Panc1 (cell line): ENCODE measurements at regions not wholly inside any gene's neighbourhood (a gene's known extent, or its start where the extent isn't known, plus 50 kb on each side); places are given as distances from the start of the nearest gene placed in this dataset.

ENCODE experiments used
- ATAC-seq: fragments of 200-7000 bp; cut with Tn5 transposase; 2 replicates; pipeline ENCODE4 v1.9.1; 2020; ENCODE audit warnings: mild to moderate bottlenecking, moderate library complexity
- BruUV-seq: library from RNA; stranded (reverse); fragments of 400-500 nt; replicated peaks from 2 replicates; lab custom pipeline; 2021; lab: Mats Ljungman, UMichigan
- CTCF ChIA-PET: fragments of 300-600 bp; sonication (Branson Sonifier 250); formaldehyde crosslinking; loops from one replicate; lab custom pipeline; 2022; ENCODE audit warnings: antibody characterized with exemption; lab: Charles Lee
- POLR2A ChIA-PET: fragments of 300-600 bp; sonication (Branson Sonifier 250); formaldehyde crosslinking; loops from one replicate; lab custom pipeline; 2022; ENCODE audit warnings: antibody characterized with exemption; lab: Charles Lee
- DNase-seq: peaks from one replicate; pipeline ENCODE4 v3.0.0-alpha.2; 2010; ENCODE audit warnings: low read depth, low spot score
- H3K27ac ChIP-seq: 2 replicates; pipeline ENCODE4 v1.5.1; 2011; ENCODE audit warnings: mild to moderate bottlenecking, low read length, inconsistent platforms
- H3K27me3 ChIP-seq: fragments of 200-500 bp; sonication (Bioruptor generic); 2 replicates; pipeline ENCODE4 v1.6.0; 2014; ENCODE audit warnings: low read length, inconsistent platforms; ENCODE audit not compliant: control insufficient read depth, insufficient read depth
- H3K36me3 ChIP-seq: fragments of 200-500 bp; sonication (Bioruptor generic); 2 replicates; pipeline ENCODE4 v1.5.1; 2014; ENCODE audit warnings: inconsistent platforms, mild to moderate bottlenecking, low read length, moderate library complexity; ENCODE audit not compliant: control insufficient read depth, insufficient read depth
- H3K4me1 ChIP-seq: 2 replicates; pipeline ENCODE4 v1.5.1; 2011; ENCODE audit warnings: inconsistent platforms, mild to moderate bottlenecking, low read length, moderate library complexity; ENCODE audit not compliant: control insufficient read depth, insufficient read depth
- H3K4me3 ChIP-seq, 2 experiments: 2 replicates each; pipeline ENCODE4 v1.5.1; 2011 to 2012; ENCODE audit warnings: low read depth in 2 of 2, low read length in 2 of 2, mild to moderate bottlenecking in 2 of 2, inconsistent platforms in 1 of 2, moderate library complexity in 1 of 2
- H3K9me3 ChIP-seq: fragments of 200-500 bp; sonication (Bioruptor generic); 2 replicates; pipeline ENCODE4 v1.5.1; 2014; ENCODE audit warnings: low read depth, mild to moderate bottlenecking, inconsistent platforms, low read length, moderate library complexity; ENCODE audit not compliant: control insufficient read depth, insufficient read depth
- CTCF ChIP-seq: fragments of 450-650 bp; IDR thresholded peaks from 2 replicates; pipeline ENCODE4 v1.5.1; 2017; ENCODE audit warnings: mild to moderate bottlenecking
- POLR2AphosphoS5 ChIP-seq: IDR thresholded peaks from 2 replicates; pipeline ENCODE4 v1.6.1; 2012; ENCODE audit warnings: mild to moderate bottlenecking, low read depth, low read length, moderate library complexity
- REST ChIP-seq, 2 experiments: IDR thresholded peaks; 2 replicates each; pipeline ENCODE4 v1.6.1; 2011 to 2012; ENCODE audit warnings: low read depth in 2 of 2, control low read depth in 1 of 2, low read length in 1 of 2, mild to moderate bottlenecking in 1 of 2, moderate library complexity in 1 of 2; ENCODE audit not compliant: insufficient read depth in 1 of 2
- SIN3A ChIP-seq: IDR thresholded peaks from 2 replicates; pipeline ENCODE4 v1.6.1; 2012; ENCODE audit warnings: low read depth, mild to moderate bottlenecking, low read length, moderate library complexity, borderline replicate concordance; ENCODE audit not compliant: insufficient read depth
- TCF7L2 ChIP-seq: IDR thresholded peaks from 2 replicates; pipeline ENCODE4 v1.6.1; 2011; ENCODE audit warnings: mild to moderate bottlenecking, low read depth, low read length, inconsistent platforms
- in situ Hi-C: cut with HindIII; loops from 2 replicates; pipeline ENCODE4 v1.10.0; 2016; ENCODE audit warnings: low sequenced_read_pairs, low pct_unique_long_range_greater_than_20kb
- intact Hi-C: fragments of 100-400 bp; cut with micrococcal nuclease; formaldehyde crosslinking; loops from one replicate; pipeline ENCODE4 v1.10.0; 2022; ENCODE audit not compliant: unreplicated experiment

GRCh38 chr5:74454263-74455030 is 186.1 kb downstream of the ENC1 start:
- Histone ChIP-seq H3K27me3 (no peaks in the 10 kb centered on the region), H3K4me3 (no peak overlapping the region), H3K27ac (no peak overlapping the region), H3K4me1 (no peaks in the 10 kb centered on the region), H3K9me3 (no peaks in the 10 kb centered on the region), H3K36me3 (no peaks in the 10 kb centered on the region)
- DNase-seq (no peak), ATAC-seq (no peak)
- ChIA-PET CTCF (no interaction called here), POLR2A (no interaction called here)
- TF ChIP-seq POLR2AphosphoS5: no peak
- TF ChIP-seq CTCF: no peak
- no peak for TF ChIP-seq REST (IDR thresholded peaks at IDR 0.05; ENCODE audit: insufficient read depth in 1 of 2, low read depth in 2 of 2, low read length in 1 of 2)
- no peak for TF ChIP-seq TCF7L2
- no peak for TF ChIP-seq SIN3A
- in situ Hi-C loops: no loop called here
- intact Hi-C loops: no loop called here
- BruUV-seq: no TSS peak

GRCh38 chr5:74452856-74453255 is 187.7 kb downstream of the ENC1 start:
- ChIA-PET POLR2A (no interaction called here), CTCF (no interaction called here)
- intact Hi-C loops (no loop called here), in situ Hi-C loops (no loop called here)
- Histone ChIP-seq H3K4me3 (no peak overlapping the region), H3K27me3 (no peaks in the 10 kb centered on the region), H3K36me3 (no peaks in the 10 kb centered on the region), H3K4me1 (no peaks in the 10 kb centered on the region), H3K9me3 (no peaks in the 10 kb centered on the region), H3K27ac (no peak overlapping the region)
- TF ChIP-seq POLR2AphosphoS5 (no peak), REST (IDR thresholded peaks at IDR 0.05; ENCODE audit: insufficient read depth in 1 of 2, low read depth in 2 of 2, low read length in 1 of 2) (no peak), TCF7L2 (no peak), CTCF (no peak), SIN3A (no peak)
- ATAC-seq (no peak), DNase-seq (no peak)
- BruUV-seq: no TSS peak
